Thoracic aorta (tissue), 2 donors: ENCODE measurements at regions not wholly inside any gene's neighbourhood (a gene's known extent, or its start where the extent isn't known, plus 50 kb on each side); places are given as distances from the start of the nearest gene placed in this dataset.

ENCODE experiments used
- ATAC-seq: fragments of 150-250 bp; one replicate; pipeline ENCODE4 v1.8.0; 2017; ENCODE audit warnings: low read depth; ENCODE audit not compliant: insufficient number of reproducible peaks, low FRiP score
- DNase-seq: peaks from one replicate; pipeline ENCODE4 v3.0.0-alpha.2; 2020; ENCODE audit warnings: low spot score
- H3K27ac ChIP-seq, 2 donors: fragments of 200-600 bp; sonication (generic); 1 replicate in 1 of 2; 2 replicates in 1 of 2; pipeline ENCODE4 v1.5.1; 2016; ENCODE audit warnings: mild to moderate bottlenecking in 2 of 2, moderate library complexity in 2 of 2
- H3K27me3 ChIP-seq: fragments of 200-600 bp; sonication (generic); replicated peaks from 2 replicates; pipeline ENCODE4 v1.6.0; 2016; ENCODE audit warnings: mild to moderate bottlenecking; ENCODE audit not compliant: insufficient read depth
- H3K36me3 ChIP-seq: fragments of 200-600 bp; sonication (generic); one replicate; pipeline ENCODE4 v1.5.1; 2016
- H3K4me1 ChIP-seq, 2 donors: fragments of 200-600 bp; sonication (generic); 1 replicate in 1 of 2; 2 replicates in 1 of 2; pipeline versions ENCODE4 v1.5.1 to v1.6.0; 2016; ENCODE audit warnings: low read depth in 2 of 2, mild to moderate bottlenecking in 1 of 2; ENCODE audit not compliant: control insufficient read depth in 1 of 2
- H3K4me3 ChIP-seq: fragments of 200-600 bp; sonication (generic); 2 replicates; pipeline ENCODE4 v1.5.1; 2016; ENCODE audit warnings: mild to moderate bottlenecking
- H3K9me3 ChIP-seq: fragments of 200-600 bp; sonication (generic); 2 replicates; pipeline ENCODE4 v1.5.1; 2016
- TF ChIP-seq, protein P1 (sequence below): fragments of 200-600 bp; sonication (generic); IDR thresholded peaks from one replicate; pipeline ENCODE4 v1.5.1; 2019; ENCODE audit warnings: antibody characterized with exemption

- no peak for ATAC-seq
- TF ChIP-seq, protein P1, sequence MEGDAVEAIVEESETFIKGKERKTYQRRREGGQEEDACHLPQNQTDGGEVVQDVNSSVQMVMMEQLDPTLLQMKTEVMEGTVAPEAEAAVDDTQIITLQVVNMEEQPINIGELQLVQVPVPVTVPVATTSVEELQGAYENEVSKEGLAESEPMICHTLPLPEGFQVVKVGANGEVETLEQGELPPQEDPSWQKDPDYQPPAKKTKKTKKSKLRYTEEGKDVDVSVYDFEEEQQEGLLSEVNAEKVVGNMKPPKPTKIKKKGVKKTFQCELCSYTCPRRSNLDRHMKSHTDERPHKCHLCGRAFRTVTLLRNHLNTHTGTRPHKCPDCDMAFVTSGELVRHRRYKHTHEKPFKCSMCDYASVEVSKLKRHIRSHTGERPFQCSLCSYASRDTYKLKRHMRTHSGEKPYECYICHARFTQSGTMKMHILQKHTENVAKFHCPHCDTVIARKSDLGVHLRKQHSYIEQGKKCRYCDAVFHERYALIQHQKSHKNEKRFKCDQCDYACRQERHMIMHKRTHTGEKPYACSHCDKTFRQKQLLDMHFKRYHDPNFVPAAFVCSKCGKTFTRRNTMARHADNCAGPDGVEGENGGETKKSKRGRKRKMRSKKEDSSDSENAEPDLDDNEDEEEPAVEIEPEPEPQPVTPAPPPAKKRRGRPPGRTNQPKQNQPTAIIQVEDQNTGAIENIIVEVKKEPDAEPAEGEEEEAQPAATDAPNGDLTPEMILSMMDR, result no peak
- no peaks in the 10 kb centered on the region for H3K27me3 ChIP-seq
- no peak overlapping the region for H3K27ac ChIP-seq
- no peaks in the 10 kb centered on the region for H3K36me3 ChIP-seq
- no peak overlapping the region for H3K4me3 ChIP-seq
- no peaks in the 10 kb centered on the region for H3K4me1 ChIP-seq
- DNase-seq, result no peak
- no peaks in the 10 kb centered on the region for H3K9me3 ChIP-seq
Observed at GRCh38 chr1:222251847-222252246, 296.1 kb downstream of the HHIPL2 start.

DNA sequence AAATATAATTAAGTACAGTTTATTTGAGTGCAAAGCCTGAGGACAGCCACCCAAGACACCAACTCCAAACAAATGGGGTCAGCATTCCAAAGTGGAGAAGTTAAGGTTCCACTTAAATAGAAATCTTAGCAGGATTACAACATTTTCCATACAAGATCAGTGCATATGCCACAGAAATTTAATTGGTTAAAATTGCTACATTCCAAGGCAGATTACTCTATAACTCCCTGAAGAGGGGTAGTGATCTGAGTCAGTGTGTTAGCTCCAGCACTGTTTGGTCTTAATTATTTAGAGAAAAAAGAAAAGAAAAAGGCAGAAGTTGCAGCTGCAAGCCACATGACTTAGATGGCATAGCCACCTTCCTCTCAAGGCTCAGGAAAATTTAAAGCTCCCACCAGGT is 297.5 kb downstream of the HHIPL2 start:
- TF ChIP-seq, protein P1, result no peak
- Histone ChIP-seq H3K27me3 (no peaks in the 10 kb centered on the region), H3K36me3 (no peaks in the 10 kb centered on the region), H3K4me1 (no peaks in the 10 kb centered on the region), H3K4me3 (no peak overlapping the region), H3K9me3 (no peaks in the 10 kb centered on the region), H3K27ac (no peak overlapping the region)
- ATAC-seq, result no peak
- DNase-seq, result no peak

DNA sequence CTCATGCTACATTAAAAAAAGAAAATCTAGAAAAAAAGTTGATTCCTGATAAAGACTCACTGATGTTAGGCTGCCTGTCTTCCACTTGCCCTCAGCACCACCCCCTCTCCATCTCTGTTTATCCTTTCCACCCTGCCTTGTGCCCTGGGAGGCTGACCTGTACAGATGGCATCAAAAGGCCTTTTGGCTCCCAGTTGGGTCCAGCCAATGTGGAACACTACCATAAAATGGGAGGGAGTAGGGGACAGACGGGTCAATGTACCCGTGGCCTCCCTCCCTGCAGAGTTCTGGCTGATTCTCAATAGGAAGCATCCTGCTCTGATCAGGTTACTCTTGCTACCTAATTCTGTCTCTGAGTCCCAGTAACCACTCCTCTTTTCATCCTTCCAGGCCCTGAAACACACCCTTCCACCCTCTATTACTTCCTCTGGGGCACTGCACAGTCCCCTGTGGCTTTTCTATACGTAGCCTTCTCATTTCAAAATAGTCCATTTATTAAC is 300.0 kb downstream of the HHIPL2 start:
- Histone ChIP-seq H3K27ac (no peak overlapping the region), H3K9me3 (no peaks in the 10 kb centered on the region)
- DNase-seq, result no peak

GRCh38 chr1:222247081-222247480 is 300.8 kb downstream of the HHIPL2 start:
- H3K9me3 ChIP-seq, result no peaks in the 10 kb centered on the region

More for the DNA sequence above, 300.0 kb downstream of the HHIPL2 start:
- H3K36me3 ChIP-seq, result no peaks in the 10 kb centered on the region
- H3K4me3 ChIP-seq, result no peak overlapping the region
- TF ChIP-seq, protein P1, result no peak
- ATAC-seq, result no peak
- no peaks in the 10 kb centered on the region for H3K27me3 ChIP-seq
- no peaks in the 10 kb centered on the region for H3K4me1 ChIP-seq

GRCh38 chr1:222243902-222244301 is 304.0 kb downstream of the HHIPL2 start:
- H3K36me3 ChIP-seq, result no peaks in the 10 kb centered on the region
- H3K27me3 ChIP-seq, result no peaks in the 10 kb centered on the region
- no peak overlapping the region for H3K27ac ChIP-seq
- H3K4me3 ChIP-seq, result no peak overlapping the region
- H3K9me3 ChIP-seq, result no peaks in the 10 kb centered on the region
- H3K4me1 ChIP-seq, result no peaks in the 10 kb centered on the region
- TF ChIP-seq, protein P1, result no peak
- DNase-seq (no peak), ATAC-seq (no peak)

More at GRCh38 chr1:222247081-222247480, 300.8 kb downstream of the HHIPL2 start:
- TF ChIP-seq, protein P1, result no peak
- no peaks in the 10 kb centered on the region for H3K27me3 ChIP-seq
- ATAC-seq (no peak), DNase-seq (no peak)
- no peak overlapping the region for H3K4me3 ChIP-seq
- H3K4me1 ChIP-seq, result no peaks in the 10 kb centered on the region
- no peak overlapping the region for H3K27ac ChIP-seq
- H3K36me3 ChIP-seq, result no peaks in the 10 kb centered on the region
